HG03571 (cell line): ENCODE measurements at regions not wholly inside any gene's neighbourhood (a gene's known extent, or its start where the extent isn't known, plus 50 kb on each side); places are given as distances from the start of the nearest gene placed in this dataset.

Experiments used
- ATAC-seq: cut with Tn5 transposase; IDR thresholded peaks from one replicate; pipeline ENCODE4 v1.9.1; 2021; ENCODE audit not compliant: unreplicated experiment

- ATAC-seq: no peak
Measured at GRCh38 chr16:86104537-86105048, 205.6 kb downstream of the IRF8 start.

- no peak for ATAC-seq
Measured at GRCh38 chr16:86107215-86107825, 208.4 kb downstream of the IRF8 start.

GRCh38 chr16:86108062-86108461 lies 209.1 kb downstream of the IRF8 start:
- no peak for ATAC-seq

- no peak for ATAC-seq
Measured at GRCh38 chr16:86110134-86110533, 211.2 kb downstream of the IRF8 start.

- no peak for ATAC-seq
Measured at GRCh38 chr16:86110726-86111125, 211.8 kb downstream of the IRF8 start.

- ATAC-seq: no peak
Measured at GRCh38 chr16:86112178-86112577, 213.2 kb downstream of the IRF8 start.

DNA sequence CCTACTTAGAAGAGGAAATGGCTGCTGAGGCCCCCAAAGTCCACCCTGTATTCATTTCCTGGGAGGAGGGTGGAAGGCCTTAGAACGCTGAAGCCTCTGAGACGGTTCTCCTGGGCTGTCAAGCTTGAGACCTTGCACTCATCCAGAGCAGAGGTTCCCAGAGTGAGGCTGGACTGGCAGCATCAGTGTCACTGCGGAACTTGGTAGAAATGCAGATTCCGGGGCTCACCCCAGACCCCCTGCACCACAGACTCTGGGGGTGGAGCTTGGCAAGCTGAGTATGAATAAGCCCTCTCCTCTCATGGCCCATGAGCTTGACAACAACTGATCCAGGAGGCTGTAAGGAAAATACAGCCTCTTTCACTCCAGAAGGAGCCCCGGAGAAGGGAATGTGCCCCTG lies 218.3 kb downstream of the IRF8 start:
- no peak for ATAC-seq

DNA sequence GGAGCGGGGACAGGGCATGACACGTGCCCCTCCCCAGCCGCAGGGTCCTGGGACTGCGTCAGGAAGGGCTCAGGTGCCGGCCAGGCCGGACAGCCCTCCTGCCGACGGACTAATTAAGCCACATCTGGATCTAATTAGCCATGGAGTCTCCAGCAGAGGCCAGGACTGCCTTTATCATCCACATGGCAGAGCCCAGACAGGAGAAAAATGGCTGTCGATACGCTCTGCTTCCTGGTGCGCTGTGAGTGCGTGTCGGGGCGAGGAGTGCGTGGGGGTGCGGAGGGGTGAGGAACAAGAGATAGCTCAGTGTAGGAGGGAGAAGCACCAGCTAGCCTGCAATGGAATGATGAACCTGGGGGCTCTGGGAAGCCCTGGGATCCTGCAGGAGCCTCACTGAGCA lies 218.8 kb downstream of the IRF8 start:
- no peak for ATAC-seq

- no peak for ATAC-seq
Measured at GRCh38 chr16:86118467-86119307, 219.7 kb downstream of the IRF8 start.

GRCh38 chr16:86120201-86121192 lies 221.5 kb downstream of the IRF8 start:
- no peak for ATAC-seq

DNA sequence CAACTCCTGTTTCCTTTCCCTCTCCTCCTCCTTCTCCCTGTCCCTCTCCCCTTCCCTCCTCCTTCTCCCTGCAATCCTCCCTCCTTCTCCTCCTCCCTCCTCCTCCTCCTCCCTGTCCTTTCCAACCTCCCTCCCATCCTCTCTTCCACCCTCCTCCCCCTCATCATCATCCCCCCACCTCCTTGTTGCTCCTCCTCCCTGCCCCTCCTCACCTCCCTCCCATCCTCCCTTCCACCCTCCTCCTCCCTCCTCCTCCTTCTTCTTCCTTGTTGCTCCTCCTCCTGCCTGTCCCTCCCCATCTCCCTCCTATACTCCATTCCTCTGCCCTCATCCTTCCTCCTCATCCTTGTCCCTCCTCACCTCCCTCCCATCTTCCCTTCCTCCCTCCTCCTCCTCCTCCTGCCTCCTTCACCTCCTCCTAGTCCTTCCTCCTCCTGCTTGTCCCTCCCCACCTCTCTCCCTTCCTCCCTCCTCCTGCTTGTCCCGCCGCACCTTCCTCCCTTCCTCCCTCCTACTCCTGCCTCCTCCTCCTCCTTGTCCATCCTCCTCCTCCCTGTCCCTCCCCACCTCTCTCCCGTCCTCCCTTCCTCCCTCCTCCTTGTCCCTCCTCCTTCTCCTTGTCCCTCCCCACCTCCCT lies 222.5 kb downstream of the IRF8 start:
- no peak for ATAC-seq

DNA sequence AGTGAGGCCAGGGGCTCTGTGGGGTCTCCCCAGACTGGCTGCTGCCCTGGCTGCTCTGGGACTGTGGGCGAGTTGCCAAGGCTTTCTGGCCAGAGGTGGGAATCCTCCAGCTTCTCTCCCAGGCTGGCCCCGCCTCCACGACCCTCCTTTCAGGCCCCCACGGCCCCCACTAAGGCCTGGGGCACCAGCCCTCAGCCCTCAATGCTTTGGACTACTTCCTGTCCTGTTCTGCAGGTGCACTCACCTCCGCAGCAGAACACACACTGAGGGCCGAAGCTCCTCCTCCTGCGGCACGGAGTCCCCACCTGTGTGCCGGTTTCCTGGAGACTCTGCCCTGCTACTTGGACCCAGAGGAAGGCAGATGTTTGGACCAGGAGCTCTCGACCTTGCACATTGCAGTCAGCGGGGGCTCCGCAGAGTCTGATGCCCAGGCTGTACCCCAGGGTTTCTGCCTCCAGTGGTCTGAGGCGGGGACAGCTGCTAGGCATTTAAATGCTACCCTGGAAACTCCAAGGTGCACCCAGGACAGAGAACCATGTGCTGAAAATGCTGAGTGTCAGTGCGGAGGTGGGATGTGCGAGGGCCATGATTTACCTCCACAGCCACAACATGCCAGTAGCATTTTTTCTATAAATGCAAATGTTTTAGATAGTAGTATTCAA lies 223.8 kb downstream of the IRF8 start:
- ATAC-seq: no peak

GRCh38 chr16:86124321-86124720 lies 225.4 kb downstream of the IRF8 start:
- no peak for ATAC-seq

DNA sequence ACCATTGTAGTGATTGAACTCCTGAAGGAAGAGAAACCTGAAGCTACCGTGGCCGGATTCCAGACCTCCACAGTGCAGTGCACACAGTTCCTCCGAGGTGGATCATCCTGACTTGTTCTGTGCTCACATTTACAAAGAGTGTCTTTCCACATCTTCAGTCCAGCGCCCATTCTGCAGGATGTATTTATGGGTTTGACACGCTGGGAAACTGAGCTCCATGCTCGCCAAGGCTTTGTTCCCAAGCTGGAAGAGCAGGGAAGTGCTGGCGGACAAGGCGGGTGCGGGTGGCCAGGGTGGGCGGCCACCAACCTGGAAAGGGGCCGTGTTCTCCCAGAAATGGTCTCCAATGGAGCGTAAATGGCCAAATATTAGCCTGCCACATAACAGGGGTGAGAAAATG lies 227.9 kb downstream of the IRF8 start:
- no peak for ATAC-seq

DNA sequence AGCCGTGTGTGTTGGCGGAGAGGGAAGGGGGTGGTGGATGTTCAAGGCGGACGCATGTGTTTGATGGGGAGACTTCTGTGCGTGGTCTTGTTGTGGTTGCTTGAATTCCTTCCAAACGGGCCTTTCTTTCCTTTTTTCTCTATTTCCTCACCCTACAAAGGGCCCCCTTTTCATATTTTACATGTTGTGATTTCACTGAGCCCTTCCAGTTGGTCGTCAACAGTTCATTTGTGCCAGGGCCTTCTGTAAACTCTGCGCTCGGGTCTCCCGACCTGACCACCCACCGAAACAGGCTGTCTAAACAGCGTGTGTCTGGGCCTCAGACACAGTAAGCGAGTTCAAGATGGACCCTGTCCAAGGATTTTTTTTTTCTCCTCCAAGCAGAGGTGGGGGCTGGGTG lies 228.4 kb downstream of the IRF8 start:
- no peak for ATAC-seq

DNA sequence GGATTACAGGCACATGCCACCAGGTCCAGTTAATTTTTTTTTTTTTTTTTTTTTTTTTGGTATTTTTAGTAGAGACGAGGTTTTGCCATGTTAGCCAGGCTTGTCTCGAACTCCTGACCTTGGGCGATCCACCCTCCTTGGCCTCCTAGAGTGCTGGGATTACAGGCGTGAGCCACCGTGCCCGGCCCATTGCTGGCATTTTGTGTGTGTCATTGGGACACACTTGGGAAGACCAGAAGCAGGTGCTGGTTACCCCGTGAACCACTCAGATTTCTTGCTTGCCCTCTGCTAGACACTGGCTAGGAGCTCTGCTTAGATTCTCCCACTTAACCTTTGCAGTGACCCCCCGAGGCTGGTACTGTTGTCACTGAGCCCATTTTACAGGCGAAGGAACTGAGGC lies 229.3 kb downstream of the IRF8 start:
- no peak for ATAC-seq

DNA sequence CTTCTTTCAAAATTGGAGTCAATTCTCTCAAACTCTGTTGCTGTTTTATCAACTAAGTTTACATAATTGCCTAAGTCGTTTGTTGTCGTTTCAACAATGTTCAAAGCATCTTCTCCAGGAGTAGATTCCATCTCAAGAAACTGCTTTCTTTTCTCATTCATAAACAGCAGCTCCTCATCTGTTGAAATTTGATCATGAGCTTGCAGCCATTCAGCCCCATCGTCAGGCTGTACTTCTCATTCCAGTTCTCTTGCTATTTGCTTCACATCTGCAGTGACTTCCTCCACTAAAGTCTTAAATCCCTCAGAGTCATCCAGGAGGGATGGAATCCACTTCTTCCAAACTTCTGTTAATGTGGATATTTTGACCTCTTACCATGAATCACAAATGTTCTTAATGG lies 230.6 kb downstream of the IRF8 start:
- no peak for ATAC-seq

GRCh38 chr16:86133377-86133776 lies 234.4 kb downstream of the IRF8 start:
- ATAC-seq: no peak

GRCh38 chr16:86133847-86134375 lies 234.9 kb downstream of the IRF8 start:
- ATAC-seq: no peak
